OCI-LY7 (cell line): ENCODE measurements at regions not wholly inside any gene's neighbourhood (a gene's known extent, or its start where the extent isn't known, plus 50 kb on each side); places are given as distances from the start of the nearest gene placed in this dataset.

Source experiments
- BruUV-seq: library from RNA; stranded (reverse); fragments of 400-500 nt; replicated peaks from 2 replicates; lab custom pipeline; 2021; lab: Mats Ljungman, UMichigan
- CTCF ChIA-PET: fragments of 300-600 bp; sonication (Branson Sonifier 250); formaldehyde crosslinking; loops from one replicate; lab custom pipeline; 2022; ENCODE audit warnings: antibody characterized with exemption; ENCODE audit not compliant: unreplicated experiment; lab: Charles Lee
- POLR2A ChIA-PET: fragments of 300-600 bp; sonication (Branson Sonifier 250); formaldehyde crosslinking; loops from one replicate; lab custom pipeline; 2022; ENCODE audit warnings: antibody characterized with exemption; lab: Charles Lee
- DNase-seq: peaks from one replicate; pipeline ENCODE4 v3.0.0-alpha.2; 2015; ENCODE audit warnings: low spot score
- H2AFZ ChIP-seq: fragments of 200-600 bp; sonication (generic), shearing (Covaris generic); 2 replicates; pipeline ENCODE4 v1.6.1; 2014; ENCODE audit warnings: mild to moderate bottlenecking, antibody characterized with exemption, low read length, moderate library complexity
- H3K27ac ChIP-seq: fragments of 200-600 bp; sonication (generic); 2 replicates; pipeline ENCODE4 v1.5.1; 2014; ENCODE audit warnings: mixed run types, low read depth, mild to moderate bottlenecking, moderate library complexity, low read length, inconsistent platforms; ENCODE audit not compliant: poor library complexity, severe bottlenecking
- H3K36me3 ChIP-seq: fragments of 200-600 bp; sonication (generic); 2 replicates; pipeline ENCODE4 v1.6.1; 2014; ENCODE audit warnings: mild to moderate bottlenecking, antibody characterized with exemption, low read length, moderate library complexity, mixed read lengths; ENCODE audit not compliant: insufficient read depth
- H3K4me1 ChIP-seq: fragments of 200-600 bp; sonication (generic); 2 replicates; pipeline ENCODE4 v1.5.1; 2014; ENCODE audit warnings: mild to moderate bottlenecking, low read length; ENCODE audit not compliant: insufficient read depth, poor library complexity, severe bottlenecking
- H3K4me2 ChIP-seq: fragments of 200-600 bp; sonication (generic); 2 replicates; pipeline ENCODE4 v1.6.1; 2014; ENCODE audit warnings: mild to moderate bottlenecking, low read length
- H3K4me3 ChIP-seq: fragments of 200-600 bp; sonication (generic); 2 replicates; pipeline ENCODE4 v1.5.1; 2014; ENCODE audit warnings: mild to moderate bottlenecking, low read depth, low read length; ENCODE audit not compliant: poor library complexity, severe bottlenecking
- H3K79me2 ChIP-seq: fragments of 200-600 bp; sonication (generic); 2 replicates; pipeline ENCODE4 v1.6.1; 2016; ENCODE audit warnings: low read depth, mild to moderate bottlenecking, low read length, moderate library complexity, mixed read lengths; ENCODE audit not compliant: insufficient read depth
- H3K9me2 ChIP-seq: fragments of 200-600 bp; sonication (generic); 2 replicates; pipeline ENCODE4 v1.6.1; 2016; ENCODE audit warnings: mild to moderate bottlenecking, low read length, mixed read lengths; ENCODE audit not compliant: insufficient read depth
- H3K9me3 ChIP-seq: fragments of 200-600 bp; sonication (generic); 2 replicates; pipeline ENCODE4 v1.6.1; 2014; ENCODE audit warnings: mild to moderate bottlenecking, mixed run types, low read length, mixed read lengths
- H4K20me1 ChIP-seq: fragments of 200-600 bp; sonication (generic); 2 replicates; pipeline ENCODE4 v1.6.1; 2014; ENCODE audit warnings: mild to moderate bottlenecking, antibody characterized with exemption, low read length, moderate library complexity, mixed read lengths; ENCODE audit not compliant: insufficient read depth
- EZH2phosphoT487 ChIP-seq: fragments of 200-600 bp; sonication (generic); IDR thresholded peaks from 2 replicates; pipeline ENCODE4 v1.6.1; 2018; ENCODE audit warnings: low read depth, borderline replicate concordance, mild to moderate bottlenecking, mixed run types, antibody characterized with exemption, low read length, moderate library complexity, mixed read lengths
- intact Hi-C: fragments of 100-400 bp; cut with micrococcal nuclease; formaldehyde crosslinking; loops from one replicate; pipeline ENCODE4 v1.10.0; 2022; ENCODE audit not compliant: unreplicated experiment
- TF ChIP-seq, protein P1 (sequence below): fragments of 200-600 bp; sonication (generic); conservative IDR thresholded peaks from 2 replicates; pipeline ENCODE4 v1.5.1; 2014; ENCODE audit warnings: mild to moderate bottlenecking, antibody characterized with exemption, low read length, moderate library complexity, mixed read lengths

DNA sequence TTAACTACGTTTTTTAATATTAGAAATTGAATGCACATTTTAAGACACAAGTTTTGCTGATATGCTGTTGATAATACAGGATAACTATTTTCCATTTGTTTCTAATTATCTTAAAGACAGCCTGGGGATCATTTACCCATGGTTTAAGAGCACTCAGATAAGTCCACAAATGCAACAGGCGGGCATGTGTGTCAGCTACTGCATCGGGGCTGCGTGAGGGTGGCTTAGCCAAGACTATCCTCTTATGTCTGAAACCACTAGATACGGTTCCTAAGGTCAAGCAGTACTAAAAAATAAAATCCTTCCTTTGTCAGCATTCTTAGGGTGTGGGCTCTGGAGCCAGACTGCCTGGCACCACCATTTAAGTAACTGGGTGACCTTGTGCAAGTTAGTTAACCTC is 254.8 kb downstream of the SATB2 start:
- no peaks in the 10 kb centered on the region for H3K36me3 ChIP-seq
- ChIA-PET POLR2A (no interaction called here), CTCF (no interaction called here)
- no peaks in the 10 kb centered on the region for H4K20me1 ChIP-seq
- DNase-seq = no peak
- TF ChIP-seq EZH2phosphoT487 = no peak
- TF ChIP-seq, protein P1, sequence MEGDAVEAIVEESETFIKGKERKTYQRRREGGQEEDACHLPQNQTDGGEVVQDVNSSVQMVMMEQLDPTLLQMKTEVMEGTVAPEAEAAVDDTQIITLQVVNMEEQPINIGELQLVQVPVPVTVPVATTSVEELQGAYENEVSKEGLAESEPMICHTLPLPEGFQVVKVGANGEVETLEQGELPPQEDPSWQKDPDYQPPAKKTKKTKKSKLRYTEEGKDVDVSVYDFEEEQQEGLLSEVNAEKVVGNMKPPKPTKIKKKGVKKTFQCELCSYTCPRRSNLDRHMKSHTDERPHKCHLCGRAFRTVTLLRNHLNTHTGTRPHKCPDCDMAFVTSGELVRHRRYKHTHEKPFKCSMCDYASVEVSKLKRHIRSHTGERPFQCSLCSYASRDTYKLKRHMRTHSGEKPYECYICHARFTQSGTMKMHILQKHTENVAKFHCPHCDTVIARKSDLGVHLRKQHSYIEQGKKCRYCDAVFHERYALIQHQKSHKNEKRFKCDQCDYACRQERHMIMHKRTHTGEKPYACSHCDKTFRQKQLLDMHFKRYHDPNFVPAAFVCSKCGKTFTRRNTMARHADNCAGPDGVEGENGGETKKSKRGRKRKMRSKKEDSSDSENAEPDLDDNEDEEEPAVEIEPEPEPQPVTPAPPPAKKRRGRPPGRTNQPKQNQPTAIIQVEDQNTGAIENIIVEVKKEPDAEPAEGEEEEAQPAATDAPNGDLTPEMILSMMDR = no peak
- intact Hi-C loops = no loop called here
- H3K4me2 ChIP-seq = no peak overlapping the region
- peaks cover 2% of the 10 kb centered on the region for H3K4me1 ChIP-seq
- no peak overlapping the region for H2AFZ ChIP-seq
- H3K27ac ChIP-seq = no peak overlapping the region
- no peak overlapping the region for H3K4me3 ChIP-seq
- H3K9me3 ChIP-seq = no peaks in the 10 kb centered on the region
- no TSS peak for BruUV-seq
- H3K79me2 ChIP-seq = no peaks in the 10 kb centered on the region
- no peaks in the 10 kb centered on the region for H3K9me2 ChIP-seq

DNA sequence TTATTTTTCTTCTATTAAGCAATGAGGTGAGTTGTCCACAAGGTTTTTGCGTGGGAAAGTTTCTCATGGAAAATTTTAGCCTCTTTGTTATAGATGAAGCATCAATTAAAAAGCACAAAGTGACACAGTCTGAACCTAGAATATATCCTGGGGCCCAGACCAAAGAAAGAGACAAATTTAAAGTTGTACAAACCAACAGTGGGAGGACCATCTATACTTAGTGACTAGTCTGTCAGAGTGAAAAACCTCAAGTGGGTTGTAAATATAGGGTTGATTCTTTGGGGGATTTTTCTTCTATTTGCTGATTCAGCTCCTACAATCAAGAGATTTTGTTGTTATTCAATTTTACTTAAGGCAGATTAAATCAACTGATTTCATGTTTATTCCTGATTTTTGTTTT is 256.2 kb downstream of the SATB2 start:
- DNase-seq = no peak
- H3K9me2 ChIP-seq = no peaks in the 10 kb centered on the region
- H3K4me3 ChIP-seq = no peak overlapping the region
- no peak overlapping the region for H3K27ac ChIP-seq
- H2AFZ ChIP-seq = peak overlapping the region; percentile 14; the same call in 1 of the 2 replicates
- no peaks in the 10 kb centered on the region for H3K36me3 ChIP-seq
- intact Hi-C loops = no loop called here
- no peaks in the 10 kb centered on the region for H3K79me2 ChIP-seq
- BruUV-seq = no TSS peak
- no peak for TF ChIP-seq EZH2phosphoT487
- TF ChIP-seq, protein P1 = no peak
- no peaks in the 10 kb centered on the region for H3K9me3 ChIP-seq
- no peaks in the 10 kb centered on the region for H4K20me1 ChIP-seq
- CTCF ChIA-PET = no interaction called here
- H3K4me2 ChIP-seq = no peak overlapping the region
- H3K4me1 ChIP-seq = peaks cover 14% of the 10 kb centered on the region
- POLR2A ChIA-PET = interaction anchor here (0.6 kb wide), 1 partner anchor 1247 kb away, joined by 3 read pairs; no protein-coding TSS in a partner anchor

DNA sequence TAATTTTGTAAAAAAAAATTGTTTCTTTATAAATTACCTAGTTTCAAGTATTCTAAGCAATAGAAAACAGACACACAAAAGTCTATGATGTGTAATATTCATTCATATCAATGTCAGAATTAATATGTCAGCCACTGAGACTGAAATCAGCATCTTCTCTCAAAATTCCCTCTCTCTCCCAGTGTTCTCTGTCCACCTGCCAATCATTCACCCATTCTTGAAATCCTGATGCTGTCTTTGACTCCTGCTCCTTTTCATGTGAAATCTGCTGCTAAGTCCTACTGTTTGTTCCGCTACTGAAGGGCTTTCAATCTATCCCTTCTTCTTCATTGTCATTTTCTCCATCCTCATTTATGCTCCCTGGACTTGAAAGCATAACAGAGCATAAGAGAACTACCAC is 257.9 kb downstream of the SATB2 start:
- intact Hi-C loops = no loop called here
- Histone ChIP-seq H3K4me3 (no peak overlapping the region), H4K20me1 (no peaks in the 10 kb centered on the region), H3K4me1 (peaks cover 14% of the 10 kb centered on the region), H3K27ac (no peak overlapping the region), H2AFZ (peak overlapping the region; percentile 22; the same call in 1 of the 2 replicates), H3K9me3 (no peaks in the 10 kb centered on the region), H3K36me3 (no peaks in the 10 kb centered on the region), H3K9me2 (no peaks in the 10 kb centered on the region), H3K79me2 (no peaks in the 10 kb centered on the region), H3K4me2 (no peak overlapping the region)
- BruUV-seq = no TSS peak
- POLR2A ChIA-PET = no interaction called here
- DNase-seq = no peak
- TF ChIP-seq EZH2phosphoT487 = no peak
- TF ChIP-seq, protein P1 = no peak
- CTCF ChIA-PET = no interaction called here
